HG03280 (cell line): ENCODE measurements at regions not wholly inside any gene's neighbourhood (a gene's known extent, or its start where the extent isn't known, plus 50 kb on each side); places are given as distances from the start of the nearest gene placed in this dataset.
A peak's percentile ranks its signal among the peaks of the same experiment; 100 is the strongest.
"Not testable (repeated sequence)": the region's sequence is repeated elsewhere in the genome, so short reads cannot be mapped to it uniquely, and the experiment has no call there.

Source experiments
- ATAC-seq: cut with Tn5 transposase; IDR thresholded peaks from one replicate; pipeline ENCODE4 v1.9.1; 2021; ENCODE audit warnings: mild to moderate bottlenecking, moderate library complexity; ENCODE audit not compliant: unreplicated experiment

DNA sequence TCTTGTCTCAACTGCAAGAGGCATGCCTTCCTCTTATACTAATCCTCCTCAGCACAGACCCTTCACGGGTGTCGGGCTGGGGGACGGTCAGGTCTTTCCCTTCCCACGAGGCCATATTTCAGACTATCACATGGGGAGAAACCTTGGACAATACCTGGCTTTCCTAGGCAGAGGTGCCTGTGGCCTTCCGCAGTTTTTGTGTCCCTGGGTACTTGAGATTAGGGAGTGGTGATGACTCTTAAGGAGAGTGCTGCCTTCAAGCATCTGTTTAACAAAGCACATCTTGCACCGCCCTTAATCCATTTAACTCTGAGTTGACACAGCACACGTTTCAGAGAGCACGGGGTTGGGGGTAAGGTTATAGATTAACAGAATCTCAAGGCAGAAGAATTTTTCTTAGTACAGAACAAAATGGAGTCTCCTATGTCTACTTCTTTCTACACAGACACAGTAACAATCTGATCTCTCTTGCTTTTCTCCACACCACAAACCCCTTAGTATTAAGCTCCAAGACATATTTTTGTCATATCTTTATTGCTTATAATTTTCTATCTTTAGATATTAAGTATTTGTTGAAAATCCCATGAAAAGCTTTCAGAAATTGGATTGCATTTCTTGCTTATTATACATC, 72.8 kb upstream of the LPCAT1 start:
- not testable (repeated sequence) for ATAC-seq

DNA sequence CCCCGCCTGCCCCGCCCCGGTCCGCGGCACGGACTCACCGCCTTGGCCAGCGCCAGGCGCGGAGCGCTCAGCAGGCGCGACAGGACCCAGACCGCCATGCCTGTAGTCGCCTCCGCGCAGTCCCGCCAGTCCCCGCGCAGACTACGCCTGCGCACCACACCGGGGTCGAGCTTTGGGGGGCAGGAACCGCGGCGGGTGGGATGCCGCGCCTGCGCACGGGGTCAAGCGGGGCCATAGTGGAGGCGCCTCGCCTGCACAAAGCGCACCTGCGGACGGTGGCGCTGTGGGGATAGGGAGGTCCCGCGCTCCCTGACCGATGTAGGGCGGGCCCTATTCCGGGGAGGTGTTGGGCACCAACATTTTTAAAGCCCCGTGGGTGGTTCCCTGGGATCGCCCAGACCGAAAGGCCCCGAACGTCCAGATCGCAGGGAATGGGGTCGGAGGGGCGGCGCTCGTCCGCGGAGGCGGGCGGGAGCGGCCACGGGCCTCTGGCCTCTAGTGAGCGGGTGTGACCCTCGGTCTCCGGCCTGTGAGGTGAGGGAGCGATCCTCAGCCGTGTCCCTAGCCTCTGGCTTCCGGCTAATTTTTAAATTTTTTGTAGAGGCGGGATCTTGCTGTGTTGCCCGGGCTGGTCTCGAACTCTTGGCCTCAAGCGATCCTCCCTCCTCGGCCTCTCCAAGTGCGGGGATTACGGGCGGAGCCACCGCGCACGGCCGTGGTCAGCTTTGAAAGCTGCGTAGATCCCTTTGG, 70.8 kb upstream of the LPCAT1 start:
- peak; percentile 95 for ATAC-seq

DNA sequence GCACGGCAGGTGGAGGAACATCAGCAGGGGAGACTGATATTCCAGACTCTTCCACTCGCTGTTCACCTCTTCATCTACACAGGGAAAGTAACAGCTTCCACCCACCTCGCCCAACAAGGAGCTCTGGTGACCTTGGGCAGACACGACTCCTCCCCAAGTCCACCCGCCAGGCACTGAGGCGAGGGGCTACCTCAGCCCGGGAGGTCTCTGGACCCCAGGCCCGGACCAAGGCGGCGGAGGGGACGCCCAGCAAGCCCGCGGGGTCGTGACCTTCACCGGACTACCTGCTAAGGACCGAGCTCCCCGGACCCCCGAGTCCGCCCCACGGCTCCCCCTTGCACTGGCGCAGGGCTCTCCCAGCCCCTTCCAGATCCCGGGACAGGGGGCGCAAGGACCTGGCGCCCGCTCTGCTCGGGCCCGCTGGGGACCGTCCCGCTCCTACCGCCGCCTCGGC, 70.2 kb upstream of the LPCAT1 start:
- peak; percentile 18 for ATAC-seq

DNA sequence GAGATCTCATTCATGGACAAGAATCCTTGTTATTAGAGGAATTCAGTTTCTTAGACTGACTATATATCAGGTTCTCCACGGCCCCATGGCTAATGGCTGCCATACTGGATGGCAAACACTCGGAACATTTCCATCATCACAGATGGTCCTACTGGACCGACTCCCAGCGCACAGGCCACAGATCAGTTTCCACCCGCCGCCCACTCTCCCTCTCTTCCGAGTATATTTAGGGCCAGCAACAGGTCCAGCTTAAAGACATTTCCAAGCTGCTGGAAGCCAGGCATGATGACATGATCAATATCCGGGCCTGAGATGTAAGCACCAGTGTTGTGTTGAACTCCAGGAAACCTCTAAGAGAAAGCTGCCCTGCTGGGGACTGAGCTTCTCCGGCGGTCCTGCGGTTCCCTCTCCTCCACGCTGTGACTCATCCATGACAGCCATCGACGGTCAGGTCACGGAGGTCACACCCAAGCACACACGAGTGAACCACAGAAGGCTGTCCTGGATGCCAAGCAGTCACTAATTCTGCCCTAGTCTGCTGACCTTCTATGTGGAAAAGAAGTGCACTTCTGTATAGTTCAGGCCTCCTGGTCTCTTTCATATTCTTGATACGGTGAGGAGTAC, 64.4 kb upstream of the LPCAT1 start:
- not testable (repeated sequence) for ATAC-seq

DNA sequence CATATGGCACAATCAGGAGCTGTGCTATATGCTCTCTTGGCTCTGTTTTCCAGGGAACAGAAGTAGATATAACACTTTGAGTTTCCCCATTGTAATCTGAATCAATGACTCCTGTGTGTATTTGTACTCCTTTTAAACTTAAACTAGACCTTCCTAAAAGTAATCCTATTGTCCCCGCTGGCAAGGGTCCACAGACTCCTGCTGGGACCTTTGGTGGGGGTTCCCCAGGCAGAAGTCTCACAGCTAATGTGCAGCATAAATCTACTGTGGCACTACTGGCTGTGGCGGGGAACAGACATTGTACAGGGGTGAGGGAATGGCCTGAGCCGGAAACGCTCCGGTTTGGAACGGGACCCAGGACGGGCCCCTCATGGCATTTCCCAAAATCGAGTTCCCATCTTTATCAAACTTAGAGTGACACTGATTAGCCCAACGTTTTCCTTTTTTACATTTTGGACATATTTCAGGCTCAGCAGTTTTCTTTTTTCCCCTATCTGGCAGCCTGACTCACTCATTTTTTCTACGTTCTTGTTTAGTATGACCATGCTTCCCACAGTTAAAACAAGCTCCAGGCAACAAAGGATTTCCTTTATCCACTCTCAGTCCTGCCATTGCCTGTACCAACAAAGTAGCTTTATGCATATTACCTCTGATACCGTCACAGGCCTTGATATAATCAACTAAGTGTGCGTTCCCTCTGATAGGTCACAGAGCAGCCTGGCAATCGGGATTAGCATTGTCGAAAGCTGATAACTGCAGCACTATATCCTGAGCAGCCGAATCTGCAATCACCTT, 59.5 kb upstream of the LPCAT1 start:
- not testable (repeated sequence) for ATAC-seq

DNA sequence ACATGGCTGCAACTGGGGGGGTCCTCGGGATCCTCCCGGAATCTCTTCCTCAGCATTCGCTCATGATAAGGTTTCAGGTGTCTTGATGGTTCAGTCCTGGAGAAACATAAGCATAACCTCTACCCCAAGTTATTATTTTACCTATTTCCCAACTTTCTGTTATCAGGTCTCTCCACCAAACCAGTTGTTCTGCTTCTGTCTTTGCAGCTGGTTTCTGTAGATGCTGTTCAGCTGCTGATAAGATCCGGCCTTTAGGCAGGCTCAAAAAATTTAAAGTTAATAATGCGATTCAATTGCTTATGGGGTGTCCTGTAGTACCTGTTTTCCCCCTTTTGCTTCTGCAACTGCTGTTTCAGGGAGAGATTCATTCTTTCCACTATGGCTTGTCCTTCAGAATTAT, 55.6 kb upstream of the LPCAT1 start:
- ATAC-seq = not testable (repeated sequence)

DNA sequence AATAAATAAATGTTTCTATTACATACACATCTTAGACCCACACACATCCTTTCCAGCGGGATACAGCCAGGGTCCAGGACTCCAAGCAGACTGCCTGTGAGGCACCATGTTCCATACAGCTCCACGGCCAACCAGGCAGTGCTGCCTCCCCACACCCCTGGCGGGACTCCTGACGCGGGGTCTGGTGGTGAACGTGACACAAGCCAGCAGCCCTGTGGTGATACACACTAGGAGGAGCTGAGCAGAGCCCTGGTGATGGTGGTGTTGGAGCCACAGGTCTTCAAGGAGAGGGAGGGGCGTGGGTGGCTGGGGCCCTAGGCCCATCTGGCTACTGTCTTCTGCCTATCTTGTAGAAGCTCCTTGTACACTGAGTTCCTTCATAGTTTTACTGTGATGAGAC, 53.1 kb upstream of the LPCAT1 start:
- not testable (repeated sequence) for ATAC-seq

DNA sequence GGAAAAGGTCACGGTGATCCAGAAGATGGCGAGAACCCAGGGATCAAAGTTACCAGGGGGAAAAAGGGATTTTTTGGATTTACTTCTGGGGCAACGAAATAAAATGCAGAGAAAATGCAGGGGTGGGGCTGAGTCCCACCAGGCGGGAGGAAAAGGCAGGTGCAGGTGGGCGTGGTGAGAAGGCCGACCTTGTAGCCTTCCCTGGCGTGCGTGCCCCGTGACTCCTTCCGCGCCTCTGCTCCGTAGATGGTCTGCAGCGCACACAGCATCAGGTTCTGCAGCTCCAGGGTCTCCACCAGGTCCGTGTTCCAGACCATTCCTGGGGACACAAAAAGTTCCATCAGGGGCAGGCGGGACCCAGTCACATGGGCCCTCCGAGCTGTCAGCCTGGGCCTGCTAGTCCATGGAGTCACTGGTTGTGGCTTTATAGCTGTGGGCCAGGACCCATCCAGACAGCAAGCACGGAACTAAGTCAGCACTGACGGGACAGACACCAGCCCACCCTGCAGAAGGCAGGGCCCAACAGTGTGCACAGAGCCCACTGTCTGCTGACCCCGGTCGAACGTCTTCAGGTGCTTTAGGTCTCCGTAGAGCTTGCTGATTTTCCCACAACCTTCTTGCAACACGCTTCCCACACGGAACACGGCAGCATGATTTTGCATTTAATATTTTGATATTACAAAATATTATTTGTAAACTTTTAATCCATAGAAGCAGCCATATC, 52.4 kb upstream of the LPCAT1 start:
- ATAC-seq = not testable (repeated sequence)

DNA sequence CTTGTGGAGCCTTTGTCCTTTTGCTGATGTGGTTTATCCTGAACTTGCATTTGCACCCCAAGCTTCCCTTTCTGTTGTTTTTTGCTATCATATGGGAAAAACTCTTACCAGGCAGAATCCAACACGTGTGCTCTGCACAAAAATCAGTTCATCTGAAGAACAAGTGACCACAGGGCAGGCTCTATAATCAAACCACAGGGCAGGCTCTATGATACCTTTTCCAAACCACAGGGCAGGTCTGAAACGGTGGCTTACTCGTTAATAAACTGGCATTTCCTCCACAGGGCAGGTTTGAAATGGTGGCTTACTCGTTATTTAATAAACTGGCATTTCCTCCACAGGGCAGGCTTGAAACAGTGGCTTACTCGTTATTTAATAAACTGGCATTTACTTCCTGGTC, 51.7 kb upstream of the LPCAT1 start:
- not testable (repeated sequence) for ATAC-seq

DNA sequence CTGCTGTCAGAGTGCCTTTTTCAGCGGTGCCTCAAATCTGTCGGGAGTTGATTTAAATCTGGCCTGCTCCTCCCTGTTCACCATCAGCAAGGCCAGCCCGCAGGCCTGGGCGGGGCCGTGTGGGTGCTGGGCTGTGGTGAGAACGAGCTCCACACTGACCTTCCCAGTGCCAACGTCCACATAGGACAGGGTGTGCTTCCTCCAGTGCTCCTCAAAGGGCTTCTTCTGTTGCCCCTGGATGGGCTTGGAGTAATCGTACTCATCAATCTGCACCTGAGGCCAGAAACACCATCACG, 50.2 kb upstream of the LPCAT1 start:
- ATAC-seq = not testable (repeated sequence)

DNA sequence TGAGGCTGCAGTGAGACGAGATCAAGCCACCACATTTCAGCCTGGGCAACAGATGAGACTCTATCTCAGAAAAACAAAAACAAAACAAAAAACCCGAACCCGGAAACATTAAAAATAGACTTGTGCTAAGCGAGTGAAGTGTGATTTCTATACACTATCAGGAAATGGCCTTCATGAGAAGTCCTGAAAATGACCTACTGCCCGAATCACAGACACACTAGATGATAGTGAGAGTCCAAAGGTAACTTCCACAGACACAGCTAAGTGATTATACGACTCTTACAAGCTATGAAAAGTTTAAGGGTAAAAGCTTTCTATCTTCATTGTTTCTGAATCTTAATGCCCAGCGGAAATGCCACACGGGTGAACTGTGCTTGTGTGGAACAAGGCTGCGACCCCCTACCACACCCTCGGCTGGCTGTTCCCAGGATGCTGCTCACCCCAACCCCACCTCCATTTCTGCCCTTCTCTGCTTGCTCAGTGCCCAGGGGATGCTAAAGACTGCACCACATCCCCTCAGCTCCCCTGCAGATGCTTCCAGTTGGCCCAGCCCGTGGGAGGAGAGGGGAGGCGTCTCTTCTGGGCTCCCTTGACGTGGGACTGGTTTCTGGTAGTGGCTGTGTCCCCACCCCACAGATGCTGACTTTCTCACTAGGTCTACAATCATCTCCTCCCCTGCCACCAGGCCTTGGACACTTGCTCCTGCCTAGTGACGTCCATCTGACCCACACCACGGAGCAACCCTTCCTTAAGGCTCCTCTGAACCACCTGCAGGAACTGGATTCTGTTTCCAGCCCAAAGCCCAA, 49.7 kb upstream of the LPCAT1 start:
- not testable (repeated sequence) for ATAC-seq
